Fibroblast of lung (primary cell): ENCODE measurements at regions not wholly inside any gene's neighbourhood (a gene's known extent, or its start where the extent isn't known, plus 50 kb on each side); places are given as distances from the start of the nearest gene placed in this dataset.

Source experiments
- DNase-seq, 2 donors: peaks; one replicate each; pipeline versions ENCODE4 v3.0.0 to v3.0.0-alpha.2; 2010; ENCODE audit warnings: low read depth in 2 of 2
- H2AFZ ChIP-seq: 2 replicates; pipeline ENCODE4 v1.5.1; 2012; ENCODE audit warnings: low read length, control low read depth, inconsistent platforms
- H3K27ac ChIP-seq: 2 replicates; pipeline ENCODE4 v1.5.1; 2011; ENCODE audit warnings: low read length, control low read depth; ENCODE audit not compliant: insufficient read depth
- H3K27me3 ChIP-seq: 2 replicates; pipeline ENCODE4 v1.5.1; 2011; ENCODE audit warnings: mild to moderate bottlenecking, low read length; ENCODE audit not compliant: control insufficient read depth, insufficient read depth
- H3K36me3 ChIP-seq: 2 replicates; pipeline ENCODE4 v1.5.1; 2011; ENCODE audit warnings: low read length; ENCODE audit not compliant: control insufficient read depth, insufficient read depth
- H3K4me1 ChIP-seq: 2 replicates; pipeline ENCODE4 v1.5.1; 2011; ENCODE audit warnings: low read length; ENCODE audit not compliant: control insufficient read depth, insufficient read depth; ENCODE audit errors: extremely low read depth
- H3K4me2 ChIP-seq: 2 replicates; pipeline ENCODE4 v1.5.1; 2011; ENCODE audit warnings: low read length, control low read depth; ENCODE audit not compliant: insufficient read depth; ENCODE audit errors: extremely low read depth
- H3K4me3 ChIP-seq, 4 experiments: fragments of 200-600 bp in 1 of 4; sonication (generic) in 1 of 4; replicated peaks in 1 of 4; 2 replicates each; pipeline ENCODE4 v1.5.1; 2011 to 2016; ENCODE audit warnings: low read length in 4 of 4, low read depth in 3 of 4, mild to moderate bottlenecking in 3 of 4, control low read depth in 2 of 4, inconsistent platforms in 1 of 4, mixed read lengths in 1 of 4; ENCODE audit not compliant: insufficient read depth in 1 of 4; ENCODE audit errors: control extremely low read depth in 1 of 4
- H3K79me2 ChIP-seq: 2 replicates; pipeline ENCODE4 v1.5.1; 2012; ENCODE audit warnings: mild to moderate bottlenecking, low read length, inconsistent platforms; ENCODE audit not compliant: control insufficient read depth, insufficient read depth
- H3K9ac ChIP-seq: 2 replicates; pipeline ENCODE4 v1.5.1; 2011; ENCODE audit warnings: mild to moderate bottlenecking, low read length, control low read depth; ENCODE audit not compliant: insufficient read depth
- H3K9me3 ChIP-seq: 2 replicates; pipeline ENCODE4 v1.5.1; 2012; ENCODE audit warnings: low read depth, low read length; ENCODE audit not compliant: control insufficient read depth, insufficient read depth
- H4K20me1 ChIP-seq: 2 replicates; pipeline ENCODE4 v1.5.1; 2011; ENCODE audit warnings: low read length; ENCODE audit not compliant: control insufficient read depth, insufficient read depth; ENCODE audit errors: extremely low read depth
- CTCF ChIP-seq, 2 donors: IDR thresholded peaks in 1 of 2; conservative IDR thresholded peaks in 1 of 2; 1 replicate in 1 of 2; 2 replicates in 1 of 2; pipeline ENCODE4 v1.5.1; 2011 to 2012; ENCODE audit warnings: low read length in 2 of 2, control low read depth in 1 of 2, inconsistent platforms in 1 of 2, low read depth in 1 of 2, mild to moderate bottlenecking in 1 of 2
- EZH2 ChIP-seq: IDR thresholded peaks from 2 replicates; pipeline ENCODE4 v1.5.1; 2012; ENCODE audit warnings: low read length, control low read depth, mild to moderate bottlenecking; ENCODE audit errors: missing control alignments

- Histone ChIP-seq H3K4me2 (no peak overlapping the region), H3K79me2 (no peaks in the 10 kb centered on the region), H4K20me1 (no peaks in the 10 kb centered on the region), H3K27me3 (no peaks in the 10 kb centered on the region), H3K27ac (no peak overlapping the region), H2AFZ (no peak overlapping the region), H3K9ac (no peak overlapping the region), H3K36me3 (no peaks in the 10 kb centered on the region), H3K4me1 (no peaks in the 10 kb centered on the region), H3K4me3 (no peak overlapping the region), H3K9me3 (no peaks in the 10 kb centered on the region)
- DNase-seq = no peak
- no peak for TF ChIP-seq CTCF (conservative IDR thresholded peaks at IDR 0.05 in 1 of 2, IDR thresholded peaks at IDR 0.05 in 1 of 2; ENCODE audit: low read depth in 1 of 2, low read length in 2 of 2)
- TF ChIP-seq EZH2 = no peak
These were observed 72.5 kb upstream of the AGTR1 start for GRCh38 chr3:148625095-148625736.

GRCh38 chr3:148625991-148626390 lies 71.7 kb upstream of the AGTR1 start:
- no peak for DNase-seq
- no peak overlapping the region for H2AFZ ChIP-seq
- no peaks in the 10 kb centered on the region for H4K20me1 ChIP-seq
- H3K9ac ChIP-seq = no peak overlapping the region
- no peak overlapping the region for H3K4me2 ChIP-seq
- no peaks in the 10 kb centered on the region for H3K36me3 ChIP-seq
- H3K27ac ChIP-seq = no peak overlapping the region
- H3K4me1 ChIP-seq = no peaks in the 10 kb centered on the region
- H3K4me3 ChIP-seq = no peak overlapping the region
- no peaks in the 10 kb centered on the region for H3K27me3 ChIP-seq
- no peaks in the 10 kb centered on the region for H3K9me3 ChIP-seq
- TF ChIP-seq CTCF (conservative IDR thresholded peaks at IDR 0.05 in 1 of 2, IDR thresholded peaks at IDR 0.05 in 1 of 2; ENCODE audit: low read depth in 1 of 2, low read length in 2 of 2) = no peak
- no peak for TF ChIP-seq EZH2
- no peaks in the 10 kb centered on the region for H3K79me2 ChIP-seq

GRCh38 chr3:148629006-148629405 lies 68.7 kb upstream of the AGTR1 start:
- TF ChIP-seq CTCF (conservative IDR thresholded peaks at IDR 0.05 in 1 of 2, IDR thresholded peaks at IDR 0.05 in 1 of 2; ENCODE audit: low read depth in 1 of 2, low read length in 2 of 2) = no peak
- no peak for TF ChIP-seq EZH2
- H2AFZ ChIP-seq = no peak overlapping the region
- H3K27me3 ChIP-seq = no peaks in the 10 kb centered on the region
- no peaks in the 10 kb centered on the region for H4K20me1 ChIP-seq
- no peaks in the 10 kb centered on the region for H3K4me1 ChIP-seq
- H3K79me2 ChIP-seq = no peaks in the 10 kb centered on the region
- no peak overlapping the region for H3K4me2 ChIP-seq
- no peak for DNase-seq
- no peaks in the 10 kb centered on the region for H3K9me3 ChIP-seq
- H3K27ac ChIP-seq = no peak overlapping the region
- H3K36me3 ChIP-seq = no peaks in the 10 kb centered on the region
- no peak overlapping the region for H3K9ac ChIP-seq
- no peak overlapping the region for H3K4me3 ChIP-seq
